G401 (cell line): ENCODE measurements at regions not wholly inside any gene's neighbourhood (a gene's known extent, or its start where the extent isn't known, plus 50 kb on each side); places are given as distances from the start of the nearest gene placed in this dataset.

Source experiments
- DNase-seq: peaks from one replicate; pipeline ENCODE4 v3.0.0-alpha.2; 2015; ENCODE audit warnings: low spot score
- in situ Hi-C: cut with HindIII; loops from 2 replicates; pipeline ENCODE4 v1.10.0; 2016; ENCODE audit warnings: low sequenced_read_pairs, mixed read lengths

GRCh38 chr18:24762511-24762910, 302.1 kb downstream of the HRH4 start:
- in situ Hi-C loops, result no loop called here

GRCh38 chr18:24763765-24764513, 303.5 kb downstream of the HRH4 start:
- DNase-seq, result no peak
- in situ Hi-C loops, result no loop called here

More at GRCh38 chr18:24762511-24762910, 302.1 kb downstream of the HRH4 start:
- no peak for DNase-seq

- in situ Hi-C loops, result no loop called here
These were observed 304.3 kb downstream of the HRH4 start for GRCh38 chr18:24764766-24765165.

DNA sequence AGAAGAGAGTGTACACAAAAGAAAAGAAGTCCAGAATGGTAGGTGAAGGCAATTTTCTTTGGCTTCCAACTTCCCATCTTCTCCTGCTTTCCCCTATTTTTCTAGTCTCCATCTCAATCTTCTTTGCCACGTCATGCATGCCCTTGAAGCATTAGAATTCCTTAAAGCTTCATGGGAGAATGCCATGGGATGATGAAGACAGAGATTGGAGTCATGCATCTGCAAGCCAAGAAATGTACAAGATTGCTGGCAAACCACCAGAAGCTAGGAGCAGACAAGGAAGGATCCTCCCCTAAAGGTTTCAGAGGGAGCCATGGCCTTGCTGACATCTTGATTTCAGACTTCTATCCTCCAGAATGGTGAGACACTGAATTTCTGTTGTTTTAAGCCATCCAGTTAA, 305.9 kb downstream of the HRH4 start:
- in situ Hi-C loops, result no loop called here
- DNase-seq, result no peak

More at GRCh38 chr18:24764766-24765165, 304.3 kb downstream of the HRH4 start:
- no peak for DNase-seq

GRCh38 chr18:24770311-24771024, 310.0 kb downstream of the HRH4 start:
- DNase-seq, result no peak
- in situ Hi-C loops, result no loop called here

DNA sequence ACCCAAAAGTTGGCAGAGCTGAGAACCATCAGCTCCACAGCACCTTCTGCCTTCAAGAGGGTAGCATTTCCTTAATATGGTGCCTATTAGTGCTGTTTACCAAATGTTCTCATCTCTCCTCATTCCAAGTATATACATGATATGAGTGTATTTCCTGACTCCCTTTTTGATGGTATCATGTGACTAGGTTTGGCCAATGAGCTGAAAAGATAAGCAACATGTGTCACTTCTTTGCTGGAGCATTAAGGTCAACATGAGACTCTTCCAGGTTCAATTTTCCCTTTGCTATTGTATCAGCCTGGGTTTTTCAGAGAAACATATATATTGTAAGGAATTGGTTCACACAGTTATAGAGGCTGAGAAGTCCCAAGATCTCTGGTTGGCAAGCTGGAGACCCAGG, 310.9 kb downstream of the HRH4 start:
- in situ Hi-C loops, result no loop called here
- DNase-seq, result no peak

DNA sequence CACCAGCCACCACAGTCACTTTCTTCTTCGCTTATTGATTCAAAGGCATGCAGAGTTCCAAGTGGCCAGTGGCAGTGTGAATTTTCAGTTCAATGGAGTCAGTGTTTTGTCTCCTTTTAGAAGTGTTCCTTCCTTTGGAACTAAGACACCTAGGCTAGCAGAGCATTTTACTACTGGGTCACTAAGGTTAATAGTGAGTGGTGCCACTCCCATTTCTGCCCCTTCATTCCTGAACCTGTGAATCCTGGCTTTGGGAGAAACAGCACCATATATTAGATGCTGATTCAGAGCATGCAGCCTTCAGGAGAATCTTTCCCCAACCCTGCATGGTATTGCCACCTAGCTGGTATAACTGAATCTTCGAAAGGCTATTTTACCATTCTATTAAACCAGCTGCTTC, 312.7 kb downstream of the HRH4 start:
- no peak for DNase-seq
- in situ Hi-C loops, result no loop called here

GRCh38 chr18:24776019-24776418, 315.6 kb downstream of the HRH4 start:
- no peak for DNase-seq
- in situ Hi-C loops, result no loop called here

- in situ Hi-C loops, result no loop called here
- no peak for DNase-seq
These were observed 318.5 kb downstream of the HRH4 start for GRCh38 chr18:24778810-24779418.

GRCh38 chr18:24782566-24782965, 322.1 kb downstream of the HRH4 start:
- in situ Hi-C loops, result no loop called here
- no peak for DNase-seq

DNA sequence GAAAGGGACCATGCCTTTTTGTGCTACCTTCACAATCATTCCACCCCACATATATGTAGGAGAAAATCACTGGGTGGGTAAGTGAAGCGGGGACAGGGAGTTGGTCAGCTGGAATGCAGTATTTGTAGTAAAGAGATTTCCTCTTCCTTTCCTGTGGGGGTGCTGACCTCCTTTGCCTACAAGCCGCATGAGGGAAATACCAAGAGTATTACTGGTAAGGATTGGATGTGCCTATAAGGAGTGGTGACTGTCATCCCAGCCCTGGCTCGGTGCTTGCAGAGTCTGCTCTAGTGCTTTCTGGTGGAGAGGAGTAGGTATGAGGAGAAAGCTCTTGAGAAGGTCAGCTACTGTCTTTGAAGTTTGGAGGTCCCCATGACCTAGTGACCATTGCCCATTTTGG, 324.6 kb downstream of the HRH4 start:
- in situ Hi-C loops, result no loop called here
- DNase-seq, result no peak

DNA sequence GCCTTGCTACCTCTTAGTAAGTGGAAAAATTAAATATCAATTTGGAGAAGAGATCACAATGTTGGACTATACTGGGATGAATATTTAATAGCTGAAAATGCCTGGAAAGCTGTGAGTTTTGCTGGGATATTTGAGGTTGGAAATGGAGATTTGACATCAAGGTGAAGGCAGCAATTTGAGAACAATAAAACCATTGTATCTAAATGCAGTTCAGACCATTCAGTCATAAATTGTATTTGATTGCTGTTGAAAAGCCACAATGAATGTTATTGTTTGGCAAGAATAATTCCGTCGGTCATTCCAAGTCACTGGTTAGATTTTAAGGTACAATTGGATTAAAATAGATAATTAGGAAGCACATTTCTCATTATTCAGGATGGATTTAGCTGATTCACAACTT, 325.6 kb downstream of the HRH4 start:
- in situ Hi-C loops, result no loop called here
- no peak for DNase-seq

DNA sequence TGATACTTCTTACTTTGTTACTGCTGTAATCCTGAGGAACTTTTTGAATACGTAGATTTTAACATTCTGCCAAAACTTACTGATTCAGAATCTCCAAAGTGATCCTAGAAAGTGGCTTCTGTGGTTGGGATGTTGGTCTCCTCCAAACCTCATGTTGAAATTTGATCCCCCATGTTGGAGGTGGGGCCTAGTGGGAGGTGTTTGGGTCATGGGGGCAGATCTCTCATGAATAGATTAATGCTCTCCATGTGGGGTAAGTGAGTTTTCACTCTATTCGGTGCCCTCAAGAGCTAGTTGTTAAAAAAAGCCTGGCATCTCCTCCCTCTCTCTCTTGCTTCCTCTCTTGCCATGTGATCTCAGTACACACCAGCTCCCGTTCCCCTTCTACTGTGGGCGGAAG, 329.9 kb downstream of the HRH4 start:
- peak; percentile 27 for DNase-seq
- in situ Hi-C loops, result no loop called here

DNA sequence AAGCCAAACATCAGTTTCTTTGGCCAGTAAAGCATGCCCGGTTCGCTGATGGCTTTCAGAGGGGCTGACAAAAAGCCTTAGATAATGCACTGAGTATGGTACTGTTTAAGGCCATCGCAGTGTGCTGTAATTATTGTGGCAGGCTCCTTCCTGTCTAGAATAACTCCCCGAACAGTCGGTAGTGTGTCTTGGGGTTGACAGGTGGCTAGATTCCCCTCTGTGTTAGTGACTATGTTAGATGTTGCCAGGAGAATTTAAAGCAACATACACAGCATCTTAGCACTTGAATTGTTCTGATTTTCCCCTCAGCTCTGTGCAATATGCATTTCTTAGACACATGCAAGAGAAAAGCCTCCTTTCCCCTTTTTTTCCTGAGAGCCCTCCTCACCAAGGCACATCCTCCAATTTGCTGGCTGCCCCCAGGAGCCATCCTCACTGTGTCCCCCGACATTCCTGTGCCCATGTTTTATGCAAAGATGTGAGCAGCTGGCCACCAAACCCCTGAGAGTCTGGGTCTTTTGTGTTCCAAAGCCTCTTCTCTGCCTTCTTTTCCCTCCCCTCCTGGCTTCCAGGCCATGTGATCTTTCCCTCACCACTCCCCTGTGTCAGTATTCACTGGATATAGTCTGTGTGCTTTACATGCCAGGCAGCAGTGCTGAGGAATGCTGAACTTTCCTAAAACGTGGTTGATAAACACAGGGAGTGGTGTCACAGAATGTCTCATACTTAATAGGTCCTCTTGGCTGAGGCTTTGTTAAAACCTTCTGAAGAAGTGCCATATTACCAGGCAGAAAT, 331.5 kb downstream of the HRH4 start:
- DNase-seq, result peak; percentile 97
- in situ Hi-C loops, result no loop called here

- in situ Hi-C loops, result no loop called here
- DNase-seq, result no peak
These were observed 333.3 kb downstream of the HRH4 start for GRCh38 chr18:24793742-24794141.

- in situ Hi-C loops, result no loop called here
- DNase-seq, result no peak
These were observed 334.7 kb downstream of the HRH4 start for GRCh38 chr18:24795129-24795528.

DNA sequence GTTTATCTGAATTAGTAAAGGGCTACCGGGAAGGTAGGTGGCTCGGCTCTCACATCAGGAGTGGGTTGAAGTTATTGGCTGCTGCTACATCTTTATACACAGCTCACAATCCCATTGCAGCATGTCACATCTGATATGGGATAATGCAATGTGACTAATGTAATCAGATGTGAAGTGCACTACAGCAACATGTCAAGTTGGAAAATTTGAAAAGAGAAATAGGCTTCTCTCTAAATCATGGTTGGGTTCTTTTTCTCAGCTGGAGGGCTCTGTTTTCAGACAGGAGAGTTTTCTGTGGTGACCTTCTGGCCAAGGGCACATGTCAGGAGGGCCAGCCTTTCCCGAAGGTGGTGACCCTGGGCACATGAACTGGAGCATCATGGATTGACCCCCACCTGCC, 337.5 kb downstream of the HRH4 start:
- in situ Hi-C loops, result no loop called here
- no peak for DNase-seq

- DNase-seq, result peak; percentile 30
- in situ Hi-C loops, result no loop called here
These were observed 338.7 kb downstream of the HRH4 start for GRCh38 chr18:24799176-24799575.

DNA sequence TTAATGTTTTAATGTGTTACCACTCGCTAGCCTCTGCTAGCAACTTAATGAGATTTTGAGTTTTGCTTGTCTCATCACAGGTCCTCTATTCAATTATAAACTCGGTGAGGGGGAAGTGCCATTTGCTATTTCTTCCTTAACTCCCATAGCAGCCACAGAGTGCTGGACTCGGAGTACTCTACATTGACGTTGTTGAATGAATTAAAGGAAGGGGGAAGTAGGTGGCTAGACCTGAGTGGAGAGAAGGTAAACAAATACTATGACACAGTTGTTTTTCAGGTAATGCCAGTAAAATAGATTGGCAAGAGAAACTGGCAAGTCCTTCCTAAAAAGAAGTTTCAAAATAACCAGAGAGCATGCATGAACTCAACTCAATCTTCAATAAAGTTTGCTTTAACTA, 339.3 kb downstream of the HRH4 start:
- in situ Hi-C loops, result no loop called here
- DNase-seq, result no peak

DNA sequence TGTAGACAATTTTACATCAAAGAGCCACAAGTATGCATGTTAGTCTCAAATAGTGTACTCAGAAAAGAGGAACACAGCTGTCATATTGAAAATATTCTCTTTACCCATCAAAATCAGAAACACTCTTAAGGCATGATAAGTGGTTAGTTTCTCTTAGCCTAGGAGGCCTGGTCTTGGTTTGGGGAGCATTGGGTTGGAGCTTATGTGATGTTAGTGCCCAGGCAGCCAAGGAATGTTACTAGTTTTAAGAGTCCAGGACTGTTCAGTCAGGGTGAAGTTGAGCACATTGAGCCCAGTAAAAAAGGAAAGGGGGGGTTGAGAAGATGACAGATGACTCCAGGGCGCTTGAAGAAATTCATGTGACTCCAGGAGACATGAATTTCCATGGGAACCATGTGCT, 340.6 kb downstream of the HRH4 start:
- in situ Hi-C loops, result no loop called here
- no peak for DNase-seq
